ENCODE measurements at regions not wholly inside any gene's neighbourhood (a gene's known extent, or its start where the extent isn't known, plus 50 kb on each side); places are given as distances from the start of the nearest gene placed in this dataset.

DNA sequence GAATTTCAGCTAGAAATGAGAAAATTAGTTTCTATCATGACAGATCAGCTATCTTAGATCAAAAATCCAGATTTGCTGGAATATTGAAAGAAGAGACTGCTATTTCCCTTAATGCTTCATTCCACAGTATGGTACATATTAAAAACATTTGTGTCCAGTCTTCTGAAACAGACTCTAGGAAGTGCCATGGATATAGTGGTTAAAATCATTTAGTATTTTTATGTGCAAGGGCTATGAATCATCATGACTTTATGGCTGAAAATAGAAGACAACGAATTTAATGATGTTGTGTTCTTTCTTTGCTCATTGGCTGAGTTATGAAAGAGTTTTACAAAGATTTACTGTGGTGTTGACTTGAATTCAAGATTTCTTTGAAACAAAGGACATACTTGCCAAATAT, 146.6 kb downstream of the ANKRD60 start:
- Mint-ChIP-seq H3K9me3 (no peaks in the 10 kb centered on the region), H3K36me3 (ENCODE audit: low read depth) (no peaks in the 10 kb centered on the region), H3K27ac (no peak overlapping the region), H3K4me3 (no peak overlapping the region), H3K27me3 (ENCODE audit: insufficient read depth) (no peaks in the 10 kb centered on the region), H3K4me1 (no peaks in the 10 kb centered on the region)
- Histone ChIP-seq H3K4me3 (ENCODE audit: low read length) (no peak overlapping the region), H3K27ac (ENCODE audit: low read depth, low read length) (no peak overlapping the region), H3K27me3 (ENCODE audit: control insufficient read depth, insufficient read depth, low read length, poor library complexity, severe bottlenecking) (no peaks in the 10 kb centered on the region), H3K9me3 (ENCODE audit: control insufficient read depth, low read length) (no peaks in the 10 kb centered on the region), H3K4me1 (ENCODE audit: control insufficient read depth, insufficient read depth, low read length) (no peaks in the 10 kb centered on the region), H3K9ac (ENCODE audit: extremely low read depth, low read length, poor library complexity, severe bottlenecking) (no peak overlapping the region), H3K36me3 (ENCODE audit: control insufficient read depth, insufficient read depth, low read length) (no peaks in the 10 kb centered on the region)
- TF ChIP-seq, protein P1, sequence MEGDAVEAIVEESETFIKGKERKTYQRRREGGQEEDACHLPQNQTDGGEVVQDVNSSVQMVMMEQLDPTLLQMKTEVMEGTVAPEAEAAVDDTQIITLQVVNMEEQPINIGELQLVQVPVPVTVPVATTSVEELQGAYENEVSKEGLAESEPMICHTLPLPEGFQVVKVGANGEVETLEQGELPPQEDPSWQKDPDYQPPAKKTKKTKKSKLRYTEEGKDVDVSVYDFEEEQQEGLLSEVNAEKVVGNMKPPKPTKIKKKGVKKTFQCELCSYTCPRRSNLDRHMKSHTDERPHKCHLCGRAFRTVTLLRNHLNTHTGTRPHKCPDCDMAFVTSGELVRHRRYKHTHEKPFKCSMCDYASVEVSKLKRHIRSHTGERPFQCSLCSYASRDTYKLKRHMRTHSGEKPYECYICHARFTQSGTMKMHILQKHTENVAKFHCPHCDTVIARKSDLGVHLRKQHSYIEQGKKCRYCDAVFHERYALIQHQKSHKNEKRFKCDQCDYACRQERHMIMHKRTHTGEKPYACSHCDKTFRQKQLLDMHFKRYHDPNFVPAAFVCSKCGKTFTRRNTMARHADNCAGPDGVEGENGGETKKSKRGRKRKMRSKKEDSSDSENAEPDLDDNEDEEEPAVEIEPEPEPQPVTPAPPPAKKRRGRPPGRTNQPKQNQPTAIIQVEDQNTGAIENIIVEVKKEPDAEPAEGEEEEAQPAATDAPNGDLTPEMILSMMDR (conservative IDR thresholded peaks at IDR 0.05): no peak
- WGBS, 2 experiments (ENCODE audit: insufficient coverage in 1 of 2, insufficient read length in 1 of 2): 73 to 82% methylated on average over 1 of the region's 1 CpG
- no peak for DNase-seq

- TF ChIP-seq, protein P1 (conservative IDR thresholded peaks at IDR 0.05): no peak
- 91 to 96% methylated on average over 4 to 7 of the region's 7 CpGs for WGBS, 2 experiments (ENCODE audit: insufficient coverage in 1 of 2, insufficient read length in 1 of 2)
- Histone ChIP-seq H3K4me3 (ENCODE audit: low read length) (no peak overlapping the region), H3K9me3 (ENCODE audit: control insufficient read depth, low read length) (no peaks in the 10 kb centered on the region), H3K27me3 (ENCODE audit: control insufficient read depth, insufficient read depth, low read length, poor library complexity, severe bottlenecking) (no peaks in the 10 kb centered on the region), H3K9ac (ENCODE audit: extremely low read depth, low read length, poor library complexity, severe bottlenecking) (no peak overlapping the region), H3K36me3 (ENCODE audit: control insufficient read depth, insufficient read depth, low read length) (no peaks in the 10 kb centered on the region), H3K27ac (ENCODE audit: low read depth, low read length) (no peak overlapping the region), H3K4me1 (ENCODE audit: control insufficient read depth, insufficient read depth, low read length) (no peaks in the 10 kb centered on the region)
- H3K4me1 Mint-ChIP-seq: no peaks in the 10 kb centered on the region
- H3K27ac Mint-ChIP-seq: no peak overlapping the region
- no peaks in the 10 kb centered on the region for H3K27me3 Mint-ChIP-seq (ENCODE audit: insufficient read depth)
- no peaks in the 10 kb centered on the region for H3K9me3 Mint-ChIP-seq
- no peak overlapping the region for H3K4me3 Mint-ChIP-seq
- DNase-seq: peak; percentile 13
- H3K36me3 Mint-ChIP-seq (ENCODE audit: low read depth): no peaks in the 10 kb centered on the region
These were observed 149.5 kb downstream of the ANKRD60 start for GRCh38 chr20:58078741-58079522.

DNA sequence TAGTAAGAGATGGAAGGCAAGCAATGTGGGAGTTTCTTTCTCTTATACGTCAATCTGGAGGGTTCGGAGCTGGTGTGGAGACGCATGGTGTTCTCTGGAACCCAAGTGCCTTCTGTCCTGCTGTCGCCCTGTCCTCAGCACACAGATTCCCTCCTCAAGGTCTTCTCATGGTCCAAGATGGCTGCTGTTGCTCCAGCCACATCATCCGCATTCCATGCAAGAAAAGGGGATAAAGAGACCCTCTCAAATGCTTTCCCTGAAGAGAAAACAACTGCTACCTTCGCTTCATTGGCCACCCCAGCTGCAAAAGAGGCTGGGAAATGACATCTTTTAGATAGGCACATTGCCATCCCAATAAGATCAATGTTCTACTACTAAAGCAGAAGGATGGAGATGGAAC, 151.2 kb downstream of the ANKRD60 start:
- Histone ChIP-seq H3K4me3 (ENCODE audit: low read length) (no peak overlapping the region), H3K4me1 (ENCODE audit: control insufficient read depth, insufficient read depth, low read length) (no peaks in the 10 kb centered on the region), H3K9me3 (ENCODE audit: control insufficient read depth, low read length) (no peaks in the 10 kb centered on the region), H3K36me3 (ENCODE audit: control insufficient read depth, insufficient read depth, low read length) (no peaks in the 10 kb centered on the region), H3K9ac (ENCODE audit: extremely low read depth, low read length, poor library complexity, severe bottlenecking) (no peak overlapping the region), H3K27me3 (ENCODE audit: control insufficient read depth, insufficient read depth, low read length, poor library complexity, severe bottlenecking) (no peaks in the 10 kb centered on the region), H3K27ac (ENCODE audit: low read depth, low read length) (no peak overlapping the region)
- TF ChIP-seq, protein P1 (conservative IDR thresholded peaks at IDR 0.05): no peak
- H3K9me3 Mint-ChIP-seq: no peaks in the 10 kb centered on the region
- no peak overlapping the region for H3K4me3 Mint-ChIP-seq
- no peaks in the 10 kb centered on the region for H3K4me1 Mint-ChIP-seq
- no peak overlapping the region for H3K27ac Mint-ChIP-seq
- no peaks in the 10 kb centered on the region for H3K27me3 Mint-ChIP-seq (ENCODE audit: insufficient read depth)
- 88 to 90% methylated on average over 4 to 6 of the region's 6 CpGs for WGBS, 2 experiments (ENCODE audit: insufficient coverage in 1 of 2, insufficient read length in 1 of 2)
- DNase-seq: peak; percentile 10
- H3K36me3 Mint-ChIP-seq (ENCODE audit: low read depth): no peaks in the 10 kb centered on the region

All from endodermal cell (in vitro differentiated cells).